AG08396 (cell line): ENCODE measurements at regions not wholly inside any gene's neighbourhood (a gene's known extent, or its start where the extent isn't known, plus 50 kb on each side); places are given as distances from the start of the nearest gene placed in this dataset.
A peak's percentile ranks its signal among the peaks of the same experiment; 100 is the strongest.

Source experiments
- DNase-seq: peaks from one replicate; pipeline ENCODE4 v3.0.0; 2012; ENCODE audit warnings: low spot score, mixed read lengths

- DNase-seq, result no peak
Measured at GRCh38 chr13:106681536-106681935, 113.6 kb upstream of the ARGLU1 start.

- DNase-seq, result no peak
Measured at GRCh38 chr13:106680796-106681472, 113.0 kb upstream of the ARGLU1 start.

GRCh38 chr13:106678646-106679418 lies 110.9 kb upstream of the ARGLU1 start:
- DNase-seq, result no peak

- no peak for DNase-seq
Measured at GRCh38 chr13:106675311-106675710, 107.4 kb upstream of the ARGLU1 start.

GRCh38 chr13:106660746-106661625 lies 93.0 kb upstream of the ARGLU1 start:
- no peak for DNase-seq

GRCh38 chr13:106657104-106657503 lies 89.2 kb upstream of the ARGLU1 start:
- DNase-seq, result no peak

- no peak for DNase-seq
Measured at GRCh38 chr13:106656186-106656585, 88.2 kb upstream of the ARGLU1 start.

GRCh38 chr13:106651442-106651841 lies 83.5 kb upstream of the ARGLU1 start:
- DNase-seq, result no peak

GRCh38 chr13:106650690-106651205 lies 82.8 kb upstream of the ARGLU1 start:
- DNase-seq, result no peak

GRCh38 chr13:106649495-106649894 lies 81.6 kb upstream of the ARGLU1 start:
- DNase-seq, result peak; percentile 26

- no peak for DNase-seq
Measured at GRCh38 chr13:106640515-106640914, 72.6 kb upstream of the ARGLU1 start.

- DNase-seq, result no peak
Measured at GRCh38 chr13:106637519-106637918, 69.6 kb upstream of the ARGLU1 start.

- no peak for DNase-seq
Measured at GRCh38 chr13:106636492-106636891, 68.6 kb upstream of the ARGLU1 start.

GRCh38 chr13:106635616-106636015 lies 67.7 kb upstream of the ARGLU1 start:
- DNase-seq, result no peak

- DNase-seq, result no peak
Measured at GRCh38 chr13:106633321-106633720, 65.4 kb upstream of the ARGLU1 start.

- DNase-seq, result no peak
Measured at GRCh38 chr13:106630650-106631049, 62.7 kb upstream of the ARGLU1 start.

- DNase-seq, result no peak
Measured at GRCh38 chr13:106630162-106630561, 62.2 kb upstream of the ARGLU1 start.

- no peak for DNase-seq
Measured at GRCh38 chr13:106628936-106629659, 61.2 kb upstream of the ARGLU1 start.

GRCh38 chr13:106626473-106626872 lies 58.5 kb upstream of the ARGLU1 start:
- DNase-seq, result no peak

- DNase-seq, result no peak
Measured at GRCh38 chr13:106625578-106625977, 57.6 kb upstream of the ARGLU1 start.

- no peak for DNase-seq
Measured at GRCh38 chr13:106623799-106624460, 56.0 kb upstream of the ARGLU1 start.
